ENCODE measurements at regions not wholly inside any gene's neighbourhood (a gene's known extent, or its start where the extent isn't known, plus 50 kb on each side); places are given as distances from the start of the nearest gene placed in this dataset.

- DNase-seq: no peak
- TF ChIP-seq, protein P1, sequence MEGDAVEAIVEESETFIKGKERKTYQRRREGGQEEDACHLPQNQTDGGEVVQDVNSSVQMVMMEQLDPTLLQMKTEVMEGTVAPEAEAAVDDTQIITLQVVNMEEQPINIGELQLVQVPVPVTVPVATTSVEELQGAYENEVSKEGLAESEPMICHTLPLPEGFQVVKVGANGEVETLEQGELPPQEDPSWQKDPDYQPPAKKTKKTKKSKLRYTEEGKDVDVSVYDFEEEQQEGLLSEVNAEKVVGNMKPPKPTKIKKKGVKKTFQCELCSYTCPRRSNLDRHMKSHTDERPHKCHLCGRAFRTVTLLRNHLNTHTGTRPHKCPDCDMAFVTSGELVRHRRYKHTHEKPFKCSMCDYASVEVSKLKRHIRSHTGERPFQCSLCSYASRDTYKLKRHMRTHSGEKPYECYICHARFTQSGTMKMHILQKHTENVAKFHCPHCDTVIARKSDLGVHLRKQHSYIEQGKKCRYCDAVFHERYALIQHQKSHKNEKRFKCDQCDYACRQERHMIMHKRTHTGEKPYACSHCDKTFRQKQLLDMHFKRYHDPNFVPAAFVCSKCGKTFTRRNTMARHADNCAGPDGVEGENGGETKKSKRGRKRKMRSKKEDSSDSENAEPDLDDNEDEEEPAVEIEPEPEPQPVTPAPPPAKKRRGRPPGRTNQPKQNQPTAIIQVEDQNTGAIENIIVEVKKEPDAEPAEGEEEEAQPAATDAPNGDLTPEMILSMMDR (IDR thresholded peaks at IDR 0.05): no peak
- Histone ChIP-seq H3K36me3 (no peaks in the 10 kb centered on the region), H3K27ac (no peak overlapping the region), H3K4me3 (no peak overlapping the region), H3K4me1 (no peaks in the 10 kb centered on the region), H3K27me3 (no peaks in the 10 kb centered on the region), H3K9me3 (no peaks in the 10 kb centered on the region)
- intact Hi-C loops (cut with DNase I): no loop called here
- no peak for ATAC-seq
Measured at GRCh38 chr7:17477182-17477581, 178.7 kb downstream of the AHR start.

- intact Hi-C loops (cut with DNase I): no loop called here
- Histone ChIP-seq H3K27ac (no peak overlapping the region), H3K4me3 (no peak overlapping the region), H3K36me3 (no peaks in the 10 kb centered on the region), H3K4me1 (no peaks in the 10 kb centered on the region), H3K9me3 (no peaks in the 10 kb centered on the region), H3K27me3 (no peaks in the 10 kb centered on the region)
- TF ChIP-seq, protein P1 (IDR thresholded peaks at IDR 0.05): no peak
- DNase-seq (no peak), ATAC-seq (no peak)
Measured at GRCh38 chr7:17481118-17481517, 182.7 kb downstream of the AHR start.

GRCh38 chr7:17485368-17485767, 186.9 kb downstream of the AHR start:
- no peaks in the 10 kb centered on the region for H3K4me1 ChIP-seq
- intact Hi-C loops (cut with DNase I): no loop called here
- no peak for ATAC-seq
- no peak overlapping the region for H3K4me3 ChIP-seq
- no peak overlapping the region for H3K27ac ChIP-seq
- H3K27me3 ChIP-seq: no peaks in the 10 kb centered on the region
- TF ChIP-seq, protein P1 (IDR thresholded peaks at IDR 0.05): no peak
- no peaks in the 10 kb centered on the region for H3K36me3 ChIP-seq
- H3K9me3 ChIP-seq: no peaks in the 10 kb centered on the region
- DNase-seq: no peak

- Histone ChIP-seq H3K4me3 (no peak overlapping the region), H3K36me3 (no peaks in the 10 kb centered on the region), H3K27me3 (no peaks in the 10 kb centered on the region), H3K9me3 (no peaks in the 10 kb centered on the region), H3K4me1 (no peaks in the 10 kb centered on the region), H3K27ac (no peak overlapping the region)
- intact Hi-C loops (cut with DNase I): no loop called here
- TF ChIP-seq, protein P1 (IDR thresholded peaks at IDR 0.05): no peak
- DNase-seq (no peak), ATAC-seq (no peak)
Measured at GRCh38 chr7:17485904-17486303, 187.5 kb downstream of the AHR start.

GRCh38 chr7:17486835-17487234, 188.4 kb downstream of the AHR start:
- intact Hi-C loops (cut with DNase I): no loop called here
- H3K4me1 ChIP-seq: no peaks in the 10 kb centered on the region
- TF ChIP-seq, protein P1 (IDR thresholded peaks at IDR 0.05): no peak
- no peaks in the 10 kb centered on the region for H3K27me3 ChIP-seq
- no peak overlapping the region for H3K27ac ChIP-seq
- no peaks in the 10 kb centered on the region for H3K9me3 ChIP-seq
- DNase-seq (no peak), ATAC-seq (no peak)
- no peak overlapping the region for H3K4me3 ChIP-seq
- no peaks in the 10 kb centered on the region for H3K36me3 ChIP-seq

Measured in left lung (tissue), 4 donors.